B cell (primary cell): ENCODE measurements at regions not wholly inside any gene's neighbourhood (a gene's known extent, or its start where the extent isn't known, plus 50 kb on each side); places are given as distances from the start of the nearest gene placed in this dataset.

Experiments used
- ATAC-seq: fragments of 200-7000 bp; cut with Tn5 transposase; one replicate; pipeline ENCODE4 v1.10.0; 2021; ENCODE audit warnings: low read depth, mild to moderate bottlenecking, moderate number of reproducible peaks, moderate library complexity
- CTCF ChIA-PET: fragments of 350-600 bp; sonication (Branson Sonifier 250); formaldehyde crosslinking; loops from one replicate; lab custom pipeline; 2021; ENCODE audit warnings: antibody characterized with exemption, inconsistent platforms; lab: Charles Lee
- POLR2A ChIA-PET: fragments of 350-600 bp; sonication (Branson Sonifier 250); formaldehyde crosslinking; loops from one replicate; lab custom pipeline; 2021; ENCODE audit warnings: antibody characterized with exemption; lab: Charles Lee
- DNase-seq: peaks from one replicate; pipeline ENCODE4 v3.0.0; 2013
- H2AFZ ChIP-seq: 2 replicates; pipeline ENCODE4 v1.6.1; 2012; ENCODE audit warnings: mild to moderate bottlenecking, low read depth, low read length; ENCODE audit not compliant: insufficient read depth, poor library complexity, severe bottlenecking
- H3K27ac ChIP-seq, 2 donors: 1 replicate in 1 of 2; 2 replicates in 1 of 2; pipeline ENCODE4 v1.5.1; 2012 to 2013; ENCODE audit warnings: low read length in 2 of 2, mild to moderate bottlenecking in 2 of 2, moderate library complexity in 1 of 2
- H3K27me3 ChIP-seq, 4 experiments: fragments of 200-600 bp in 1 of 4; sonication (generic) in 1 of 4; replicated peaks in 1 of 4; 1 replicate in 2 of 4; 2 replicates in 2 of 4; pipeline versions ENCODE4 v1.6.1 to v1.7.0; 2013 to 2016; ENCODE audit warnings: low read length in 3 of 4, mild to moderate bottlenecking in 2 of 4, mixed read lengths in 1 of 4, moderate library complexity in 1 of 4; ENCODE audit not compliant: insufficient read depth in 4 of 4, control insufficient read depth in 3 of 4; ENCODE audit errors: control extremely low read depth in 1 of 4
- H3K36me3 ChIP-seq, 2 experiments: replicated peaks in 1 of 2; 1 replicate in 1 of 2; 2 replicates in 1 of 2; pipeline versions ENCODE4 v1.6.1 to v1.7.1; 2013; ENCODE audit warnings: low read length in 1 of 2; ENCODE audit not compliant: insufficient read depth in 2 of 2, control insufficient read depth in 1 of 2; ENCODE audit errors: control extremely low read depth in 1 of 2, extremely low read depth in 1 of 2
- H3K4me1 ChIP-seq, 2 donors: fragments of 200-600 bp in 1 of 2; sonication (generic) in 1 of 2; 1 replicate in 1 of 2; 2 replicates in 1 of 2; pipeline versions ENCODE4 v1.5.1 to v1.6.1; 2013 to 2017; ENCODE audit warnings: low read length in 2 of 2; ENCODE audit not compliant: control insufficient read depth in 2 of 2, insufficient read depth in 2 of 2
- H3K4me2 ChIP-seq: replicated peaks from 2 replicates; pipeline ENCODE3; 2012; ENCODE audit warnings: mild to moderate bottlenecking, low read depth, low read length; ENCODE audit not compliant: poor library complexity, severe bottlenecking
- H3K4me3 ChIP-seq, 5 experiments: fragments of 200-600 bp in 1 of 5; sonication (generic) in 1 of 5; 1 replicate in 3 of 5; 2 replicates in 2 of 5; pipeline versions ENCODE4 v1.5.1 to v1.7.0; 2011 to 2016; ENCODE audit warnings: low read length in 4 of 5, mild to moderate bottlenecking in 4 of 5, low read depth in 2 of 5, control low read depth in 1 of 5, moderate library complexity in 1 of 5; ENCODE audit not compliant: insufficient read depth in 1 of 5; ENCODE audit errors: control extremely low read depth in 1 of 5, extremely low read depth in 1 of 5
- H3K79me2 ChIP-seq: fragments of 200-600 bp; sonication (generic); one replicate; pipeline ENCODE4 v1.6.0; 2016; ENCODE audit warnings: low read length; ENCODE audit not compliant: control insufficient read depth, insufficient read depth
- H3K9ac ChIP-seq: fragments of 200-600 bp; sonication (generic); 2 replicates; pipeline ENCODE4 v1.6.1; 2017; ENCODE audit warnings: mild to moderate bottlenecking, low read length, moderate library complexity
- H3K9me3 ChIP-seq, 3 donors: one replicate each; pipeline versions ENCODE4 v1.6.1 to v1.7.1; 2013; ENCODE audit warnings: low read length in 2 of 3; ENCODE audit not compliant: control insufficient read depth in 2 of 3, insufficient read depth in 1 of 3; ENCODE audit errors: control extremely low read depth in 1 of 3
- H4K20me1 ChIP-seq: 2 replicates; pipeline ENCODE4 v1.6.0; 2012; ENCODE audit warnings: mild to moderate bottlenecking, low read length; ENCODE audit not compliant: insufficient read depth, control insufficient read depth, poor library complexity, severe bottlenecking
- H3K27ac Mint-ChIP-seq: one replicate; pipeline ENCODE4 v1.8.0; 2021; ENCODE audit warnings: mixed read lengths
- H3K27me3 Mint-ChIP-seq: one replicate; pipeline ENCODE4 v1.8.0; 2021; ENCODE audit warnings: mixed read lengths
- H3K4me1 Mint-ChIP-seq: one replicate; pipeline ENCODE4 v1.8.0; 2021; ENCODE audit warnings: mixed read lengths
- H3K4me3 Mint-ChIP-seq: one replicate; pipeline ENCODE4 v1.8.0; 2021; ENCODE audit warnings: mixed read lengths
- H3K9me3 Mint-ChIP-seq: one replicate; pipeline ENCODE4 v1.8.0; 2022; ENCODE audit warnings: mixed read lengths; ENCODE audit not compliant: insufficient read depth
- CTCF ChIP-seq: fragments of 200-600 bp; IDR thresholded peaks from one replicate; pipeline ENCODE4 v1.8.0; 2022; ENCODE audit warnings: antibody characterized with exemption, mild to moderate bottlenecking
- EZH2 ChIP-seq: IDR thresholded peaks from 2 replicates; pipeline ENCODE4 v1.6.1; 2012; ENCODE audit warnings: borderline replicate concordance, low read depth, mild to moderate bottlenecking, moderate library complexity, low read length; ENCODE audit not compliant: insufficient read depth, poor library complexity, severe bottlenecking
- WGBS: methylation state at CpG from one replicate; pipeline ENCODE4 v1.1.5; 2013; ENCODE audit warnings: missing lambda C conversion rate; ENCODE audit not compliant: insufficient coverage; 5-methylcytosine and 5-hydroxymethylcytosine counted together
- intact Hi-C: fragments of 100-400 bp; cut with micrococcal nuclease; formaldehyde crosslinking; loops from one replicate; pipeline ENCODE4 v1.10.0; 2022

GRCh38 chr10:8544500-8544899 is 490.0 kb downstream of the GATA3 start:
- H3K4me2 ChIP-seq = no peak overlapping the region
- H3K79me2 ChIP-seq = no peaks in the 10 kb centered on the region
- H3K27me3 ChIP-seq = no peaks in the 10 kb centered on the region
- H2AFZ ChIP-seq = no peak overlapping the region
- intact Hi-C loops = no loop called here
- ATAC-seq (no peak), DNase-seq (no peak)
- peaks cover 0 to 2% (median 0%) of the 10 kb centered on the region in 3 donors for H3K9me3 ChIP-seq
- Mint-ChIP-seq H3K9me3 (no peaks in the 10 kb centered on the region), H3K4me3 (no peak overlapping the region), H3K4me1 (no peaks in the 10 kb centered on the region), H3K27me3 (no peaks in the 10 kb centered on the region), H3K27ac (no peak overlapping the region)
- ChIA-PET POLR2A (no interaction called here), CTCF (no interaction called here)
- TF ChIP-seq CTCF = no peak
- TF ChIP-seq EZH2 = no peak
- WGBS = 92% methylated on average over 3 of the region's 6 CpGs
- no peak overlapping the region for H3K4me3 ChIP-seq
- H3K9ac ChIP-seq = no peak overlapping the region
- no peaks in the 10 kb centered on the region for H4K20me1 ChIP-seq
- no peaks in the 10 kb centered on the region for H3K36me3 ChIP-seq
- no peak overlapping the region for H3K27ac ChIP-seq
- no peaks in the 10 kb centered on the region for H3K4me1 ChIP-seq

GRCh38 chr10:8554574-8554973 is 500.1 kb downstream of the GATA3 start:
- no peak overlapping the region for H2AFZ ChIP-seq
- no peak overlapping the region for H3K9ac ChIP-seq
- TF ChIP-seq EZH2 = no peak
- no peak for TF ChIP-seq CTCF
- Mint-ChIP-seq H3K4me3 (no peak overlapping the region), H3K9me3 (no peaks in the 10 kb centered on the region), H3K27me3 (no peaks in the 10 kb centered on the region), H3K4me1 (no peaks in the 10 kb centered on the region), H3K27ac (no peak overlapping the region)
- no peaks in the 10 kb centered on the region for H3K79me2 ChIP-seq
- ChIA-PET CTCF (no interaction called here), POLR2A (no interaction called here)
- intact Hi-C loops = no loop called here
- ATAC-seq (no peak), DNase-seq (no peak)
- H3K27me3 ChIP-seq = no peaks in the 10 kb centered on the region
- no peaks in the 10 kb centered on the region for H3K36me3 ChIP-seq
- no CpG with 5 or more reads among the region's 4 CpGs for WGBS
- peaks cover 0 to 1% (median 0%) of the 10 kb centered on the region in 3 donors for H3K9me3 ChIP-seq
- H3K4me1 ChIP-seq = no peaks in the 10 kb centered on the region
- H4K20me1 ChIP-seq = no peaks in the 10 kb centered on the region
- no peak overlapping the region for H3K4me2 ChIP-seq
- no peak overlapping the region for H3K27ac ChIP-seq
- no peak overlapping the region for H3K4me3 ChIP-seq
